Ecto neural progenitor cell (in vitro differentiated cells): ENCODE measurements at regions not wholly inside any gene's neighbourhood (a gene's known extent, or its start where the extent isn't known, plus 50 kb on each side); places are given as distances from the start of the nearest gene placed in this dataset.
A peak's percentile ranks its signal among the peaks of the same experiment; 100 is the strongest.
"Not testable (repeated sequence)": the region's sequence is repeated elsewhere in the genome, so short reads cannot be mapped to it uniquely, and the experiment has no call there.

Source experiments
- DNase-seq: peaks from one replicate; pipeline ENCODE4 v3.0.0-alpha.2; 2018; ENCODE audit warnings: low spot score

DNA sequence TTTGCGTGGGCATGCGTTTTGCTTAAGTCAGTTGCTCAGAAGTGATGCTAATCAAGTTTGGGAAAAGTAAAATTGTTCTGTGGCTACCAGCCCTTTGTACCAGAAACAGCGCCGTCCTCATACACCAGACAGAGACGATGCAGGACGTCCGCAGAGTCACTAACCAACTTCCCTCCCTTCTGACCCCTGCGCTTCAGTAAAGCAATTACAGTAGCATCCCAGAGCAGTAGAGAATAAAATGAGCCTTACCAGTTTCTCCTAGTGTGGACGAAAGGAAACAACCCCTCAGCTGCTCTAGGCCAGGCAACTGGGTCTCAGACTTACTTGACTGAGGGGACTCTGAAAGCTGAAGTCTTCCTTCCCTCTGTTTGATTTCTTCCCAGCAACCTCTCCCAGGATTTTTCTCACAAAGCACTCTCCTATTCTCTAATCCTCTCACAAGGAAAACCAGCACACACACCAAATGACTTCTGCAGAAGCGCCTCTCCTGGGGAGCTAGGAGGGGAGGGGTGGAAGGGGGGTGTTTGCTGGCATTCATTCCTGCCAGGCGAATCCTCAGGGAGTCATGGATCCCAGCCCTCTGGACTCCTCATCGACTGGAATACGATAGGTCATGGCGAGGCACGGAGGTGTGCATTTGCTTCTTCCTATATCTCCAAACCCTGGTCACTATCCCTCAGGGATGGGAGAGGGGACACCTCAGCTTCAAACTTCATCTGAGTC, 56.0 kb upstream of the MID1 start:
- DNase-seq = peak; percentile 46

DNA sequence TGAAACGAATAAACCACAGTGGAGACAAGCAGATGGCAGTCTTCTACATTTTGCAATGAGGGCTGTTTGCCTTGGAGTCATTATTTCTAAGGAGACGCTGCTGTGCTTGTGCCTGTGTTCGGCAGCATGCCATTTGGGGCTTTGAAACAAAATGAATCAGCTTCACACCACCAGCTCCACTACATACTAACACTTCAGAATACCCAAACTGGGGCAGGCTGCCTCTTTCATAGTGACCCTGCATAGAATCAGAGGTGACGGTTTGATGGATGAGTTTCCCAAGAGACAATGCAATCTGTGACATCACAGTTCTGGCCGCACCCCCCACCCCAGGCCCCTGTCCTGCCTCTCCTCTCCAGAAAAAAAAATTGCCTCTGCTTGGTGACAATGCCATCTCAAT, 57.1 kb upstream of the MID1 start:
- no peak for DNase-seq

DNA sequence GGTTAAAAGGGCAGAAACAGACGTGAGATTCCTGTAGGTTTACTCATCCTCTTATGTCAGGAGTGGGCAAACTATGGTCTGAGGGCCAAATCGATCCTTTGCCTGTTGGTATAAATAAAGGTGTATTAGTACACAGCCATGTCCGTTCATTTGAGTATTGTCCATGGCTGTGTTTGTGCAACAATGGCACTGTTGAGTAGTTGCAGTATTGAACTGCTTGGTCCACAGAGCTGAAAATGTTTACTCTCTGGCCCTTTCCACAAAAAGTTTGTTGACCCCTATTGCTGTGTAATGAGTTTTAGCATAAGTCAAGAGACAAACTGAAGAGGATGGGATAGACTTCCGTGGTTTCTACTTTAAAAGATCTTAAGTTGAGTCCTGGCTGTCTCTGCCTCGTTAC, 59.0 kb upstream of the MID1 start:
- DNase-seq = no peak

DNA sequence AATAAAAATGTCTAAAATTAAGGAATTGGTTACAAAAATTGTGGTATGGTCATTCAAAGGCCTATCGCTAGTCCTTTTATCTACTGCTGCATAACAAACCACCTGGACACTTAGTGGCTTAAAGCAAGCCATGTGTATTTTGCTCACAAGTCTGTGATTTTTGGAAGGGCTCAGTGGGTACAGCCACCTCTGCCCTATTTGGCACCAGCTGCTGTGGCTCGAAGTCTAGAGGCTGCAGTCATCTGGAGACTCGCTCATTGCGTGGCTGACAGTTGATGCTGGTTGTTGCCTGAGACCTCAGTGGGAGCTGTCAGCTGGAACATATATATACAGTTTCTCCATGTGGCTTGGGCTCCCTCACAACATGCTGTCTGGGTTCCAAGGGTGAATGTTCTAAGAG, 60.8 kb upstream of the MID1 start:
- DNase-seq = no peak

- not testable (repeated sequence) for DNase-seq
Measured at GRCh38 chrX:10683631-10684030, 63.2 kb upstream of the MID1 start.

- no peak for DNase-seq
Measured at GRCh38 chrX:10685923-10686595, 65.7 kb upstream of the MID1 start.

DNA sequence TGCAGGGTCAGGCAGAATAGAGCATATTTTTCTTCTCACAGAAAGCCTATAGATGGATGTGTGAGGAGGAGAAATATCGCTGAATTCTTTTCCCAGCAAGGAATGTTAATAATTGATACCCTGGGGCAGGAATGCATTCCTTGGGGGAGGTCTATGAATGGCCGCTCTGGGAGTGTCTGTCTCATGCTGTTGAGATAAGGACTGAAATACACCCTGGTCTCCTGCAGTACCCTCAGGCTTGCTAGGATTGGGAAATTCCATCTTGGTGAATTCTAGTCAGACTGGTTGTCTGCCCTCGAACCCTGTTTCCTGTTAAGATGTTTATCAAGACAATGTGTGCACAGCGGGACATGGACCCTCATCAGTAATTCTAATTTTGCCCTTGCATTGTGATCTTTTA, 71.4 kb upstream of the MID1 start:
- not testable (repeated sequence) for DNase-seq

GRCh38 chrX:10697616-10698317, 77.4 kb upstream of the MID1 start:
- no peak for DNase-seq

DNA sequence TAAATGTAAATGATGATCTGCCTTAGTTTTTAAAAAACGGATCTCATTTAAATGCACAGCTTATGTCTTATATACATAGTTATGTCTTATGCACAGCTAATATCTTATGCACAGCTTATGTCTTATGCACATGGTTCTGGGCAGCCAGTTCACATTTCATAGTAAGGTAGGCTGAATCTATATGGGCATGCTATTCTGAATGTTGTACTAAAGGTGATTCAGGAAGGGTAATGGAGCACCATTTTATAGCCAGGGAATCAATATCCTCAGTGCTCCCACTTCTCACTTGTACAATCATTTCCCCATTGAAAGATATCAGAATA, 77.9 kb upstream of the MID1 start:
- DNase-seq = no peak

DNA sequence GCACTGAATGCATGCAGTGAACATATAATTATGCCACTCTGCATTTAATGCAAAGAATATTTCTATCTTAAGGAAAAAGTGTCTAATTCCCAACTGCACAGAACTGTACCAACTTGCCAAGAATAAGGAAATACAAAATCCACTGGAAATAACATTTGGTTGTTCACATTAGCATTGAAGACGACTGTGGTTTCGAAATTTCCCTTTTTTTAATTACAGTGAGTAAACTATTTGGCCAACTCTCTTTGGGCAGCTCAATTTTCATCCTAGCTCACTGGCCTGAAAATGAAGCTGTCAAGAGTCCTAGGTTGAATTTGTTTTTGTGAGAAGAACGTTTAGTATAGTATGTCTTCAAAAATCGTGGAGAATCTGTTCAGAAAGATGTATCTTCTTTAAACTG, 81.6 kb upstream of the MID1 start:
- DNase-seq = no peak

- not testable (repeated sequence) for DNase-seq
Measured at GRCh38 chrX:10706342-10706741, 86.0 kb upstream of the MID1 start.

- DNase-seq = no peak
Measured at GRCh38 chrX:10707773-10708172, 87.4 kb upstream of the MID1 start.

DNA sequence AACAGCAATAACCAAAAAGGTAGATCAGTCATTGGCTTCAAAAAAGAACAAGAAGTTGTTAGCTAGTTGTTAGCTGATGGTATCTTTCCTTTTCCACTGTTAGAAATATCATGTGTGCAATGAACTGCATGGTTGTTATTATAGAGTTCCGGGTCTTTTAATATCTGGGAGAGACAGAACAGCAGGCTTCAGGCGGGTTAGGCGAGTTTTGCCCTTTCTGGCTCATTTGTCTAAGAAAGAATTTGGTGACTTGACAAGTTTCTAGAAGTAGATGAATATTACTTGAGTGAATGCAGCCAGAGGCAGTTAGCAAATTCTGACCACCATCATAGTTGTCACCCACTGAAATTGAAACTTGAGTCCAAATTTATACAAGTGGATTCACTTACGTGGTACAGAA, 88.9 kb upstream of the MID1 start:
- no peak for DNase-seq

DNA sequence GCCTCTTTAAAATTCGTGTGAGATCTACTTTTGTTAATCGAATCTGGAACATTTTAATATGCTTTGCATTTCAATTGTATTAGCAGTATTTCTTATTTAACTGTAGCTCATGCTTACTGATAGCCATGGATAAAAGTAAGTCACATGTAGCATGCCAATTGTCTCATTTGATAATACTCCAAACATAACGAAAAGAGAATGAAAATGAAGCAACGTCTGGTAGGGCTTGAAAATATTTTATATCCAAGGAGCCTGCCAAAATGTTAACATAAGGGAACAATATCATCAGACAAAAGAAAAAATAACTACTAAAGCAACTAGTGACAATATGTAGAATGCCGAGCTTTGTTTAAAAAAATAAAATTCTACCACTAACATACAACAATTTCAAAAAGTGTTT, 94.1 kb upstream of the MID1 start:
- no peak for DNase-seq

GRCh38 chrX:10722851-10723250, 102.5 kb upstream of the MID1 start:
- peak; percentile 49 for DNase-seq

- DNase-seq = no peak
Measured at GRCh38 chrX:10725071-10725470, 104.7 kb upstream of the MID1 start.

DNA sequence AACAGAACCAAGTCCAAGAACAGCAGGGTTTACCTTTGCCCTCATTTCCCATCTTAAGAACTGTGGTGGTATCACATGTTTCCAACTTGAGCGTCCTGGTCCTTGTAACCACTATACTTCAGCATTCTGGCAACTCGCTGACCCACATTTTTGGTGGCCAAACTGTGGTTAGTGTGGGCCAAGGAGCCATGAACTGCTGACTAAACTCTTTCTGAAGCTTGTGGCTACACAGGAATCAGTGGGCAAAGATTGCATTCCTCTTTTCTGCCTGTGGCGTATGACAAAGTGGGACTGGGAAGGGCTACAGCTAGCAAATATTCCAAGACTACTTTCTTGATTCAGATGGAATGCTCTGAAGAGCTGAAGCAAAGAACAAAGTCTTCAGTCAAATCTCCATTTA, 106.3 kb upstream of the MID1 start:
- DNase-seq = no peak

- DNase-seq = no peak
Measured at GRCh38 chrX:10728806-10729389, 108.5 kb upstream of the MID1 start.

- DNase-seq = no peak
Measured at GRCh38 chrX:10739426-10739825, 119.0 kb upstream of the MID1 start.

GRCh38 chrX:10741003-10741402, 120.6 kb upstream of the MID1 start:
- DNase-seq = no peak

DNA sequence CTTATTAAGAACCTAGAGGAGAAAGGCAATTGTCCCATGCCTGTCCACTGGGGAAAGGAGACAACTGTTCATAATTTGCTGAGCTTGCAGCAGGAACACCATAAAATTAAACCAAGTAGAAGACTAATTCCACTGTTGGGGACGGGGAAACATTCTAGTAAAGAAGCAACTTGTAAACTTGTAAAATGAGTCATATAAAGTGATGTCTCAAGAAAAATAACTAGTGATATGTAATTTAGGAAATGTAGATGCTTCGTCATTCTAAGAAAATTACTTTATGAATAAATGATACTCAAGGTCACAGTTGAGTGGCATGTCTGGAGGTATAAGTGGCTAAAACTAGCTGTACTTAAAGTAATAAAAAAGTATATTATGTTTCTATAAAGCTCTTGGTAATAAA, 121.2 kb upstream of the MID1 start:
- DNase-seq = no peak

DNA sequence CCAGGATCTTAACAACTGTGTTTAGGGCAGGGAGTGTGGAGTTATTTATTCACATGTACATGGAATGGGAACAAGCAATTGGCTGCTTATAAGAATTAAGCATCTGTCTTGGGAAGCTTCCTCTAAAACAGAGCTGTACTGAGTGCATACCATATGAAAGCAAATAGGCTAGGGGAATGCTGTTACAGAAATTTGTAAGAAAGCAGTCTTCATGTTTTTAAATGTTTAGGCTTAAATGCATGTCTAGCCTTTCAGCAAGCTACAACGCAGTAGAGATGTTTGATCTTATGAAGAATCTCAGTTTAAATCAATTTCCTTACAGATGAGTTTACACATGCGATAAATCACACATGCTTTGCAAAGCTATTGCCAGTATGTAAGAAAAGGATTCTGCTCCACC, 123.1 kb upstream of the MID1 start:
- DNase-seq = no peak

GRCh38 chrX:10744007-10744406, 123.6 kb upstream of the MID1 start:
- no peak for DNase-seq
